ENCODE measurements at regions not wholly inside any gene's neighbourhood (a gene's known extent, or its start where the extent isn't known, plus 50 kb on each side); places are given as distances from the start of the nearest gene placed in this dataset.

- TF ChIP-seq, protein P1, sequence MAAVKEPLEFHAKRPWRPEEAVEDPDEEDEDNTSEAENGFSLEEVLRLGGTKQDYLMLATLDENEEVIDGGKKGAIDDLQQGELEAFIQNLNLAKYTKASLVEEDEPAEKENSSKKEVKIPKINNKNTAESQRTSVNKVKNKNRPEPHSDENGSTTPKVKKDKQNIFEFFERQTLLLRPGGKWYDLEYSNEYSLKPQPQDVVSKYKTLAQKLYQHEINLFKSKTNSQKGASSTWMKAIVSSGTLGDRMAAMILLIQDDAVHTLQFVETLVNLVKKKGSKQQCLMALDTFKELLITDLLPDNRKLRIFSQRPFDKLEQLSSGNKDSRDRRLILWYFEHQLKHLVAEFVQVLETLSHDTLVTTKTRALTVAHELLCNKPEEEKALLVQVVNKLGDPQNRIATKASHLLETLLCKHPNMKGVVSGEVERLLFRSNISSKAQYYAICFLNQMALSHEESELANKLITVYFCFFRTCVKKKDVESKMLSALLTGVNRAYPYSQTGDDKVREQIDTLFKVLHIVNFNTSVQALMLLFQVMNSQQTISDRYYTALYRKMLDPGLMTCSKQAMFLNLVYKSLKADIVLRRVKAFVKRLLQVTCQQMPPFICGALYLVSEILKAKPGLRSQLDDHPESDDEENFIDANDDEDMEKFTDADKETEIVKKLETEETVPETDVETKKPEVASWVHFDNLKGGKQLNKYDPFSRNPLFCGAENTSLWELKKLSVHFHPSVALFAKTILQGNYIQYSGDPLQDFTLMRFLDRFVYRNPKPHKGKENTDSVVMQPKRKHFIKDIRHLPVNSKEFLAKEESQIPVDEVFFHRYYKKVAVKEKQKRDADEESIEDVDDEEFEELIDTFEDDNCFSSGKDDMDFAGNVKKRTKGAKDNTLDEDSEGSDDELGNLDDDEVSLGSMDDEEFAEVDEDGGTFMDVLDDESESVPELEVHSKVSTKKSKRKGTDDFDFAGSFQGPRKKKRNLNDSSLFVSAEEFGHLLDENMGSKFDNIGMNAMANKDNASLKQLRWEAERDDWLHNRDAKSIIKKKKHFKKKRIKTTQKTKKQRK (IDR thresholded peaks at IDR 0.05; ENCODE audit: low read depth, low read length): no peak
Observed at GRCh38 chr11:110867951-110868350, 155.7 kb upstream of the ARHGAP20 start (continued).

DNA sequence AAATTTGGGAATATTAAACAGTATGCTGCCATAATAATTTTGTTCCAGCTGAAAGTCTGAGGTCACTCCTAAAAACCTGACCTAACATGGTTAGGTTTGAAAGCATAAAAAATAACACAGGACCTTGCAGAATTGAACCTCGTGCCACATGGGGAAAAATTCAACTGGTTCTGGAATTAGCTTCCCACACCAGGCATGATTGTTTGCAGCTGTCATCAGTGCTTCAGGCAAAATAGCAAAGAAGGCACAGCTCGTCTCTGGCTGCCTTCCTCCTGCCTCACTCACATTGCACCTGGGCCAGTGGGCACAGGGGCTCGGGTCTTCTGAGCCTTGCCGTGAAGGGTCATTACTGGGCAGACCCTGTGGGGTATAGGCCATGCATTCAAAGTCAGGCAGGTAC is 153.8 kb upstream of the ARHGAP20 start:
- CTCF ChIA-PET: no interaction called here
- no peak for DNase-seq (ENCODE audit: low read depth, low spot score)
- no TSS peak for BruUV-seq (replicated peaks)
- Histone ChIP-seq H3K4me2 (ENCODE audit: control insufficient read depth, insufficient read depth) (no peak overlapping the region), H3K4me3 (no peak overlapping the region), H4K20me1 (ENCODE audit: control insufficient read depth, insufficient read depth) (no peaks in the 10 kb centered on the region), H3K36me3 (ENCODE audit: control insufficient read depth in 2 of 2, insufficient read depth in 2 of 2, low read length in 1 of 2) (no peaks in the 10 kb centered on the region), H3K79me2 (ENCODE audit: control insufficient read depth, insufficient read depth, low read length) (no peaks in the 10 kb centered on the region), H3K9ac (ENCODE audit: control insufficient read depth, insufficient read depth, low read length) (no peak overlapping the region), H3K27ac (ENCODE audit: control insufficient read depth, insufficient read depth) (no peak overlapping the region), H3K4me1 (ENCODE audit: control insufficient read depth, insufficient read depth, low read length) (no peaks in the 10 kb centered on the region), H2AFZ (ENCODE audit: control insufficient read depth, low read depth, low read length) (no peak overlapping the region), H3K27me3 (replicated peaks in 1 of 2; ENCODE audit: control insufficient read depth in 2 of 2, insufficient read depth in 2 of 2, low read length in 1 of 2) (no peaks in the 10 kb centered on the region), H3K9me3 (replicated peaks; ENCODE audit: control insufficient read depth, insufficient read depth, low read length) (no peaks in the 10 kb centered on the region)
- in situ Hi-C loops (cut with MboI) (no loop called here), intact Hi-C loops (cut with micrococcal nuclease; ENCODE audit: unreplicated experiment) (no loop called here)
- RAD21 ChIA-PET (ENCODE audit: unreplicated experiment): no interaction called here
- 1% methylated on average over 4 of the region's 4 CpGs for WGBS (ENCODE audit: insufficient coverage, insufficient replicate concordance, low lambda C conversion rate, missing lambda C conversion rate)
- ATAC-seq: no peak
- FAIRE-seq: no peak
- SMC1A ChIA-PET (ENCODE audit: uncharacterized antibody, unreplicated experiment): interaction anchor here (1.7 kb wide), 1 partner anchor 102 kb away, joined by 3 read pairs; no protein-coding TSS in a partner anchor
- POLR2A ChIA-PET: no interaction called here
- TF ChIP-seq SMC3 (IDR thresholded peaks at IDR 0.05; ENCODE audit: borderline replicate concordance, low read length) (no peak), CREB1 (IDR thresholded peaks at IDR 0.05; ENCODE audit: low read depth) (no peak), STAT3 (IDR thresholded peaks at IDR 0.05; ENCODE audit: low read depth, low read length) (no peak), CHD1 (IDR thresholded peaks at IDR 0.05; ENCODE audit: low read depth, low read length) (no peak), RAD51 (IDR thresholded peaks at IDR 0.05) (no peak), E4F1 (IDR thresholded peaks at IDR 0.05; ENCODE audit: borderline replicate concordance, partially characterized antibody) (no peak), EGR1 (IDR thresholded peaks at IDR 0.05; ENCODE audit: borderline replicate concordance in 1 of 2, low read depth in 2 of 2, low read length in 2 of 2) (no peak), HDAC2 (IDR thresholded peaks at IDR 0.05) (no peak), LARP7 (IDR thresholded peaks at IDR 0.05) (no peak), STAT1 (conservative IDR thresholded peaks at IDR 0.05) (no peak), SMAD1 (IDR thresholded peaks at IDR 0.05; ENCODE audit: low read depth, partially characterized antibody) (no peak), RUNX3 (IDR thresholded peaks at IDR 0.05; ENCODE audit: low read length) (no peak)
- TF ChIP-seq, protein P2, sequence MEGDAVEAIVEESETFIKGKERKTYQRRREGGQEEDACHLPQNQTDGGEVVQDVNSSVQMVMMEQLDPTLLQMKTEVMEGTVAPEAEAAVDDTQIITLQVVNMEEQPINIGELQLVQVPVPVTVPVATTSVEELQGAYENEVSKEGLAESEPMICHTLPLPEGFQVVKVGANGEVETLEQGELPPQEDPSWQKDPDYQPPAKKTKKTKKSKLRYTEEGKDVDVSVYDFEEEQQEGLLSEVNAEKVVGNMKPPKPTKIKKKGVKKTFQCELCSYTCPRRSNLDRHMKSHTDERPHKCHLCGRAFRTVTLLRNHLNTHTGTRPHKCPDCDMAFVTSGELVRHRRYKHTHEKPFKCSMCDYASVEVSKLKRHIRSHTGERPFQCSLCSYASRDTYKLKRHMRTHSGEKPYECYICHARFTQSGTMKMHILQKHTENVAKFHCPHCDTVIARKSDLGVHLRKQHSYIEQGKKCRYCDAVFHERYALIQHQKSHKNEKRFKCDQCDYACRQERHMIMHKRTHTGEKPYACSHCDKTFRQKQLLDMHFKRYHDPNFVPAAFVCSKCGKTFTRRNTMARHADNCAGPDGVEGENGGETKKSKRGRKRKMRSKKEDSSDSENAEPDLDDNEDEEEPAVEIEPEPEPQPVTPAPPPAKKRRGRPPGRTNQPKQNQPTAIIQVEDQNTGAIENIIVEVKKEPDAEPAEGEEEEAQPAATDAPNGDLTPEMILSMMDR (IDR thresholded peaks at IDR 0.05 in 2 of 3, conservative IDR thresholded peaks at IDR 0.05 in 1 of 3; ENCODE audit: control insufficient read depth in 2 of 3, extremely low read depth in 1 of 3, insufficient read depth in 1 of 3, low read depth in 3 of 3, low read length in 3 of 3): no peak
- TF ChIP-seq, protein P3, sequence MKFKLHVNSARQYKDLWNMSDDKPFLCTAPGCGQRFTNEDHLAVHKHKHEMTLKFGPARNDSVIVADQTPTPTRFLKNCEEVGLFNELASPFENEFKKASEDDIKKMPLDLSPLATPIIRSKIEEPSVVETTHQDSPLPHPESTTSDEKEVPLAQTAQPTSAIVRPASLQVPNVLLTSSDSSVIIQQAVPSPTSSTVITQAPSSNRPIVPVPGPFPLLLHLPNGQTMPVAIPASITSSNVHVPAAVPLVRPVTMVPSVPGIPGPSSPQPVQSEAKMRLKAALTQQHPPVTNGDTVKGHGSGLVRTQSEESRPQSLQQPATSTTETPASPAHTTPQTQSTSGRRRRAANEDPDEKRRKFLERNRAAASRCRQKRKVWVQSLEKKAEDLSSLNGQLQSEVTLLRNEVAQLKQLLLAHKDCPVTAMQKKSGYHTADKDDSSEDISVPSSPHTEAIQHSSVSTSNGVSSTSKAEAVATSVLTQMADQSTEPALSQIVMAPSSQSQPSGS (IDR thresholded peaks at IDR 0.05; ENCODE audit: low read length): no peak

Measured in GM12878 (cell line).